ENCODE measurements at regions not wholly inside any gene's neighbourhood (a gene's known extent, or its start where the extent isn't known, plus 50 kb on each side); places are given as distances from the start of the nearest gene placed in this dataset.
"Not testable (repeated sequence)": the region's sequence is repeated elsewhere in the genome, so short reads cannot be mapped to it uniquely, and the experiment has no call there.

GRCh38 chr4:8725071-8725841, 132.7 kb downstream of the CPZ start:
- POLR2A ChIA-PET (ENCODE audit: low non-redundant PET), result no interaction called here
- no peak for DNase-seq (ENCODE audit: low spot score)
- no peak overlapping the region for H3K27ac ChIP-seq
- CTCF ChIA-PET, result interaction anchor here (0.7 kb wide), 1 partner anchor 29 kb away, joined by 3 read pairs; no protein-coding TSS in a partner anchor
- TF ChIP-seq CTCF (conservative IDR thresholded peaks at IDR 0.05; ENCODE audit: low read depth), result no peak

DNA sequence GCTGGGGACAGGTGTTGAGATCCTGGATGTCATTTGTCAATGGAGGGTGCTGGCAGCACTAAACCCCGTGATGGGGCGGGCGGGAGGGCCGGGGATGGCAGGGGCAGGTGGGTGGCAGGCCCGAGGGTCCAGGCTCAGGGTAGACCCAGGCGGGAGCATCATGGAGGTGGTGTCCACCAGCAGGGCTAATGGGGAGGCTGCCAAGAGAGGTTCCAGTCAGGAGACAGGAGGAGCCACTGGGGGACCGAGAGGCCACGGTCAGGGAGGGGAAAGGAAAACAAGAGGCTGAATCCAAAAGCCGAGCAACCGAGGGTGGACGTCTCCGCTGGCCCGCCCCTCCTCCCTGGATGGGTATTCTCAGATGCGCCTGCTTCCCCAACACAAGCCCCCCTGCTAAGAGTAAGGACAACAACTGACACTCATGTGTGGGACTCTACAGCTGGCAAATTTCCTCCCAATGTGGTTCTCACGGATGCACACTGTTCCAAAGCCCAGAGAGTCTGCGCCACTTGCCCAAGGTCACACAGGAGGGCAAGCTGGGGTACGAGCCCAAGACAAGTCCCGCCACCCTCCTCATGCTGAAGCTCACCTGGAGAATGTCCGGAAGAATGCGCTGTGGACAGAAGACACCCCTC, 132.0 kb downstream of the CPZ start:
- no peak for DNase-seq (ENCODE audit: low spot score)
- H3K27ac ChIP-seq, result no peak overlapping the region
- ChIA-PET CTCF (no interaction called here), POLR2A (ENCODE audit: low non-redundant PET) (no interaction called here)
- no peak for TF ChIP-seq CTCF (conservative IDR thresholded peaks at IDR 0.05; ENCODE audit: low read depth)

- POLR2A ChIA-PET (ENCODE audit: low non-redundant PET), result no interaction called here
- TF ChIP-seq CTCF (conservative IDR thresholded peaks at IDR 0.05; ENCODE audit: low read depth), result no peak
- H3K27ac ChIP-seq, result no peak overlapping the region
- DNase-seq (ENCODE audit: low spot score), result no peak
- CTCF ChIA-PET, result no interaction called here
Measured at GRCh38 chr4:8723222-8723980, 130.8 kb downstream of the CPZ start.

- no peak overlapping the region for H3K27ac ChIP-seq
- TF ChIP-seq CTCF (conservative IDR thresholded peaks at IDR 0.05; ENCODE audit: low read depth), result no peak
- CTCF ChIA-PET, result interaction anchor here (1.2 kb wide), 1 partner anchor 196 kb away, joined by 4 read pairs; no protein-coding TSS in a partner anchor
- no peak for DNase-seq (ENCODE audit: low spot score)
- POLR2A ChIA-PET (ENCODE audit: low non-redundant PET), result no interaction called here
Measured at GRCh38 chr4:8722556-8722955, 130.0 kb downstream of the CPZ start.

- ChIA-PET POLR2A (ENCODE audit: low non-redundant PET) (no interaction called here), CTCF (interaction anchor here (1.2 kb wide), 1 partner anchor 197 kb away, joined by 4 read pairs; no protein-coding TSS in a partner anchor)
- no peak for TF ChIP-seq CTCF (conservative IDR thresholded peaks at IDR 0.05; ENCODE audit: low read depth)
- no peak for DNase-seq (ENCODE audit: low spot score)
- no peak overlapping the region for H3K27ac ChIP-seq
Measured at GRCh38 chr4:8721621-8722020, 129.1 kb downstream of the CPZ start.

DNA sequence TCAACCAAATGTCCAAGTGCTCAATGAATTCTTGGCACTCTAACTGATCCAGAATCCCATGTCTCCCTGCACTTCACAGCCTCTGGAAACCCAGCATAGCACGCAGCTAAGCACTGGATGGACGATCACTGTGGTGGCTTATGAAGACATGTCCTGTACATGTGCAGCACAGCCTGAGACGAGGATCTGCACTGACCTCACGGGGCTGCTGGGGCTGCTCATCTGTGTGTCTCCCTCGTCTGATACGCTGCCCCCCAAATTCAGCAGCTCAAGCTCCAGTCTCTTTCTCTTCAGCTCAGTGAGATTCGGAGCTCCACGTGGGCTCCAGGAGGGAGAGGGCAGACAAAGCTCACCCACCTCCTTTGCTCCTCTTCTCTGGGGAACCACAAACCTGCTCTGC, 126.9 kb downstream of the CPZ start:
- CTCF ChIA-PET, result no interaction called here
- TF ChIP-seq CTCF (conservative IDR thresholded peaks at IDR 0.05; ENCODE audit: low read depth), result no peak
- H3K27ac ChIP-seq, result no peak overlapping the region
- no peak for DNase-seq (ENCODE audit: low spot score)
- POLR2A ChIA-PET (ENCODE audit: low non-redundant PET), result no interaction called here

- POLR2A ChIA-PET (ENCODE audit: low non-redundant PET); H3K27ac ChIP-seq; DNase-seq (ENCODE audit: low spot score); CTCF ChIA-PET: not testable (repeated sequence)
Measured at GRCh38 chr4:8717470-8717869, 124.9 kb downstream of the CPZ start.

Data from RWPE1 (cell line).